Fibroblast of the aortic adventitia (primary cell): ENCODE measurements at regions not wholly inside any gene's neighbourhood (a gene's known extent, or its start where the extent isn't known, plus 50 kb on each side); places are given as distances from the start of the nearest gene placed in this dataset.

Source experiments
- DNase-seq: peaks from one replicate; pipeline ENCODE4 v3.0.0-alpha.2; 2010; ENCODE audit warnings: low read depth
- H3K4me3 ChIP-seq: 2 replicates; pipeline ENCODE4 v1.5.1; 2011; ENCODE audit warnings: low read depth, mild to moderate bottlenecking, control low read depth, low read length, moderate library complexity
- TF ChIP-seq, protein P1 (sequence below): IDR thresholded peaks from 2 replicates; pipeline ENCODE4 v1.5.1; 2011; ENCODE audit warnings: mild to moderate bottlenecking, low read length, control low read depth, inconsistent platforms; ENCODE audit not compliant: insufficient read depth

DNA sequence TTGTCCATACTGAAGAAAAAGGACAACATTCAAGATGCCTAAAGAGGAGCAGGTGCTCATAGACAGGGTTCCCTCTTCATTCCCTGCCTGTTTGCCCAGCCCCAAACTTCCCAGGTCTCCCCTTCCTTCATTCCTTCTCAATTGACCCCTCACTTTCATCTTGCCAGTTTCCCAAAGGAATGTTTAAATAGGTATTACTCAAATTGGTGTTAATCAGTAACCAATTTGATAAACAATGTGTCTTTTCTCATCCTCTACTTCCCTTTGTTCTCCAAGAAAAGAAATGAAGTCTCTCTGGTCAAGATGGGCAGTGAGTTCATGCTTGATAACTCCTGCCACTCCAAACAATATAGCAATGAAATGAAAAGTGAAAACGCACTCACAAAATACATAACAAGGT lies 101.9 kb downstream of the TMPRSS5 start:
- TF ChIP-seq, protein P1, sequence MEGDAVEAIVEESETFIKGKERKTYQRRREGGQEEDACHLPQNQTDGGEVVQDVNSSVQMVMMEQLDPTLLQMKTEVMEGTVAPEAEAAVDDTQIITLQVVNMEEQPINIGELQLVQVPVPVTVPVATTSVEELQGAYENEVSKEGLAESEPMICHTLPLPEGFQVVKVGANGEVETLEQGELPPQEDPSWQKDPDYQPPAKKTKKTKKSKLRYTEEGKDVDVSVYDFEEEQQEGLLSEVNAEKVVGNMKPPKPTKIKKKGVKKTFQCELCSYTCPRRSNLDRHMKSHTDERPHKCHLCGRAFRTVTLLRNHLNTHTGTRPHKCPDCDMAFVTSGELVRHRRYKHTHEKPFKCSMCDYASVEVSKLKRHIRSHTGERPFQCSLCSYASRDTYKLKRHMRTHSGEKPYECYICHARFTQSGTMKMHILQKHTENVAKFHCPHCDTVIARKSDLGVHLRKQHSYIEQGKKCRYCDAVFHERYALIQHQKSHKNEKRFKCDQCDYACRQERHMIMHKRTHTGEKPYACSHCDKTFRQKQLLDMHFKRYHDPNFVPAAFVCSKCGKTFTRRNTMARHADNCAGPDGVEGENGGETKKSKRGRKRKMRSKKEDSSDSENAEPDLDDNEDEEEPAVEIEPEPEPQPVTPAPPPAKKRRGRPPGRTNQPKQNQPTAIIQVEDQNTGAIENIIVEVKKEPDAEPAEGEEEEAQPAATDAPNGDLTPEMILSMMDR: no peak
- no peak overlapping the region for H3K4me3 ChIP-seq
- no peak for DNase-seq

DNA sequence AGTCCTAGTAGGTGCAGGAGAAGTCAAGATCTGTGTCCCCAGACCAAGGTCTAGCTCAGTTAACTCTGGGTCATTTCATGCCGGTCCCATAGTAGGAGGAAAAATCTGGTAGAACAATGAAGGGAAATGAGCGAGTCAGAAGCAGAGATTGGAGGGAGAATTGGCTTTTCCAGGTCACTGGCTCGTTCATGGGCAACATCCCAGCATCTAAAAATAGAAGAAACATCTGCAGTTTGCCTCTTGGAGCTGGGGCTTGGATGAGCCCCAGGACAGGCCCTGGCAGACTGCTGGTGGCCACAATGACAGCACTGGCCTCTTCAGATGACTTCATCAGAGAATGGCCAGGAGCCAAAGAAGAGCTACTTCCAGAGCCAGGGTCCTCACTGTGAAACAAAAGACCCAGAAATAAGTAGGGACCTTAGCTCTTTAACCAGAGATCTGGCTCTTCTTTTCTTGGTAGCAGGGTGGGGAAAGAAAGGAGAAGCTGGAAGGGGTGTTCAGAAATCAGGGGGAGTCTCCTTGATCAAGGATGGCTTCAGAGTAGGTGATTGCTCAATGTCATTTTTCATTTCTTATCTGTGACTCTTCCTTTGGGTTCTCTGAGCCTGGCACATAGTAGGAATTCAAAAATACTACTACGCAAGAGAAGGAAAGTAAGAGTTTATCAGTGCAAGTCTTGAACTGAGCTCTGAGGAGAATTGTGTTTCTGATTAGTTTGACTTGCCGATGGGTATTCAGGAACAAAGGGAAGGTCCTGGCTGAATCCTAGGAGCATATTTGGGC lies 102.6 kb downstream of the TMPRSS5 start:
- TF ChIP-seq, protein P1: no peak
- H3K4me3 ChIP-seq: no peak overlapping the region
- peak; percentile 78 for DNase-seq

DNA sequence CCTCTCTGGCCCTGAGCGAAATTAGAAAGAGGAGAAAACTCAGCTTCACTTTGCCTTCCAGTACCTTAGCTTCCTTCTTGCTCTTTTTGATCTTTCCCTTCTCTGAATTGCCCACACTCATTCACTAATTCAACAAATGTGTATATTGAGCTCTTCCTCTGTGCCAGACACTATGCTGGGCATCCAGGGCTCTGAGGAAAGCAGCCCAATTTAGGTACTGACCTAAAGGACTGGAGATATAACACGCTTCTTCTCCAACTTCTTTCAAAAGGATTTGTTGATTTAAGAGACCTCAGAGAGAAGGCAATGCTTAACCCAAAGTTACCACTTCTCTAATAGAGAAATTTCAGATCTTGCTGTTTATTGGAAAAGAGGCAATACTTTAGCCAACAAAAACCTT lies 103.6 kb downstream of the TMPRSS5 start:
- TF ChIP-seq, protein P1: no peak
- DNase-seq: no peak
- H3K4me3 ChIP-seq: no peak overlapping the region

DNA sequence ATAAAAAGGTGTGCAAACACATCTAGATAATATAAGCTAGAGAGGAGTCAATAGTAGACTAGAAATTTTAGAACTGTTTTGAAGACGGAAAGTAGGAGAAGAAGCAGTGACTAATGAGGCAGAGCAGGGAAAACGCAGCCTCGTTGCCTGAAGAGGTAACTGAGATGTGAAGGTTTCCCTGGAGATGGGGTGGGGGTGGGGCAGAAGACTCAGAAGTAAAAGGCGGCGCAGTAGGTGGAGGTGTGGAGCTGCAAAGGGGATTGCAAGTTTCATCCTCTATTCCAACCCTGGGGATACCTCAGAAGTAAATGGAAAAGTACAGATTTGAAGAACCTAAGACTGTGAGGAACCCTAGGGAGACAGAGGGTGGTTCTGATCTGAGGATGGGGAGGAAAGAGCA lies 109.5 kb downstream of the TMPRSS5 start:
- no peak for DNase-seq
- TF ChIP-seq, protein P1: no peak
- no peak overlapping the region for H3K4me3 ChIP-seq

DNA sequence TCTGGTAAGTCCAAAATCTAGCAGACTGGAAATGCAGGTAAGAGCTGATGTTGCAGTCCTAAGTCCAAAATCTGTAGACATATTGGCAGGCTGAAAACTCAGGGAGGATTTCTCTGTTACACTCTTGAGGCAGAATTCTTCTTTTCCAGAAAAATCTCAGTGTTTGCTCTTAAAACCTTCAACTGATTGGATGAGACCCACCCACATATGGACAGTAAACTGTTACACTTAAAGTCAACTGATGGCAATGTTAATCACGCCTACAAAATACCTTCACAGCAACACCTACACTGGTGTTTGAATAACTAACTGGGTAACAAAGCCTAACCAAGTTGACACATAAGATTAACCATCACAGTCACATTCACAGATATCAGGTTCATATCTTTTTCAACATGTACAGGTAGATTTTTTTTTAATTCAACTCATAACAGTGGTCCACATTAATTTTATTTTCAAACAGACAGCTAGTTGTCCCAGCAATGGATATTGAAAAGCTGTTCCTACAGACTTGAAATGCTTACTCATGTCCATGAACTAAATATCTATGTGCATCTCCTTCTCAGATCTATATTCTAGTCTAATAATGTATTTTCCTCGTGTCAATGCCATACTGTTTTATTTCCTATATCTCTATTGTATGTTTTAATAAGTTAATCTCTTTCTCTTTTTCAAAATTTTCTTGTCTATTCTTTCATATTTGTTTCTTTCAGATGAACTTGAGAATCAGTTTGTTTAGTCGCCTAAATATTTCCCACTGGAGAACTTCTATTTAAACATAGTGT lies 110.1 kb downstream of the TMPRSS5 start:
- TF ChIP-seq, protein P1: no peak
- no peak overlapping the region for H3K4me3 ChIP-seq
- no peak for DNase-seq

DNA sequence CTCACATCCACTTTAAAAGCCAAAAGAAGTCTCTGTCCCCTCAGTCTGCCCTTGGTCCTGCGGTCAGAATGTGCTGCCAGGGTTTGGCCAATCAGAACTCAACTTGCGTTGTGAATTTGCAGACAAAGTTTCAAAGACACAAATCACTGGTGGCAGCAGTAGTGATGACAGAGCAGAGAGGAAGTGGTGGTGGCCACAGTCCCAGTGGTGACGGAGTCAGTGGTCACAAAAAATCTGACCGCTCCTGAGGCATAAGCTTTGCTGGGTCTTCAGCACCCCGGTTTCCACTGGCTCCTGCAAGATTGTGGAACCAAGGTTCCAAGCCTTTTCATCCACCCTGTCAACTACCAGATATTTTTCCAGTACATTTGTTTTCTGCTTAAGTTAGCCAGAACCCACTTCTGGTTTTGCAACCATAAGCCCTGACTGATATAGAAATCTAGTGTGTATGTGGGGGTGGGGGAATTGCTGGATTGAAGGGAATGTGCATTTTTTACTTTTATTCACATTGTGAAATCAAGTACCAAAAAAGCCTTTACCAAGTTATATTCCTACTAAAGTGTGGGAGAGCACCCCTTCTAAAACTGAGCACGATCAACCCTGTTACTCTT lies 112.3 kb downstream of the TMPRSS5 start:
- TF ChIP-seq, protein P1: no peak
- peak; percentile 16 for DNase-seq
- no peak overlapping the region for H3K4me3 ChIP-seq
